Peyer's patch (tissue), 4 donors: ENCODE measurements at regions not wholly inside any gene's neighbourhood (a gene's known extent, or its start where the extent isn't known, plus 50 kb on each side); places are given as distances from the start of the nearest gene placed in this dataset.

Experiments
- DNase-seq, 3 donors: peaks; one replicate each; pipeline ENCODE4 v3.0.0-alpha.2; 2017 to 2019
- H3K27ac ChIP-seq, 4 donors: fragments of 200-600 bp; sonication (generic); one replicate each; pipeline ENCODE4 v1.5.1; 2016 to 2019
- H3K27me3 ChIP-seq, 2 donors: fragments of 200-600 bp; sonication (generic); one replicate each; pipeline ENCODE4 v1.5.1; 2019
- H3K36me3 ChIP-seq, 3 donors: fragments of 200-600 bp; sonication (generic); one replicate each; pipeline ENCODE4 v1.5.1; 2016 to 2019
- H3K4me1 ChIP-seq, 4 donors: fragments of 200-600 bp; sonication (generic); one replicate each; pipeline ENCODE4 v1.5.1; 2016 to 2019
- H3K4me3 ChIP-seq, 4 donors: fragments of 200-600 bp; sonication (generic); 1 replicate in 3 of 4; 2 replicates in 1 of 4; pipeline ENCODE4 v1.5.1; 2016 to 2019; ENCODE audit warnings: mild to moderate bottlenecking in 1 of 4
- H3K9me3 ChIP-seq, 4 donors: fragments of 200-600 bp; sonication (generic); one replicate each; pipeline ENCODE4 v1.5.1; 2016 to 2019; ENCODE audit warnings: mild to moderate bottlenecking in 1 of 4
- CTCF ChIP-seq, 6 experiments: fragments of 450-650 bp in 4 of 6; fragments of 200-600 bp in 2 of 6; sonication (generic) in 1 of 6; IDR thresholded peaks; one replicate each; pipeline ENCODE4 v1.5.1; 2017 to 2019; ENCODE audit warnings: antibody characterized with exemption in 6 of 6, mild to moderate bottlenecking in 3 of 6, moderate library complexity in 1 of 6
- POLR2A ChIP-seq, 2 donors: fragments of 450-650 bp; IDR thresholded peaks; one replicate each; pipeline ENCODE4 v1.5.1; 2017; ENCODE audit warnings: antibody characterized with exemption in 2 of 2, mild to moderate bottlenecking in 2 of 2, moderate library complexity in 2 of 2

- Histone ChIP-seq H3K4me3 (no peak overlapping the region), H3K27ac (no peak overlapping the region), H3K36me3 (no peaks in the 10 kb centered on the region), H3K9me3 (no peaks in the 10 kb centered on the region), H3K27me3 (no peaks in the 10 kb centered on the region), H3K4me1 (no peaks in the 10 kb centered on the region)
- no peak for TF ChIP-seq POLR2A (IDR thresholded peaks at IDR 0.05)
- no peak for DNase-seq
Observed at GRCh38 chr21:36575306-36575705, 95.4 kb upstream of the CLDN14 start.

- H3K27ac ChIP-seq: no peak overlapping the region
- H3K4me1 ChIP-seq: no peaks in the 10 kb centered on the region
- TF ChIP-seq CTCF (IDR thresholded peaks at IDR 0.05) (no peak), POLR2A (IDR thresholded peaks at IDR 0.05) (no peak)
- H3K4me3 ChIP-seq: no peak overlapping the region
- no peak for DNase-seq
- no peaks in the 10 kb centered on the region for H3K36me3 ChIP-seq
- no peaks in the 10 kb centered on the region for H3K9me3 ChIP-seq
- no peaks in the 10 kb centered on the region for H3K27me3 ChIP-seq
Observed at GRCh38 chr21:36576441-36576840, 96.5 kb upstream of the CLDN14 start.

GRCh38 chr21:36579898-36580297 is 100.0 kb upstream of the CLDN14 start:
- Histone ChIP-seq H3K36me3 (no peaks in the 10 kb centered on the region), H3K27ac (no peak overlapping the region), H3K4me1 (no peaks in the 10 kb centered on the region), H3K4me3 (no peak overlapping the region), H3K27me3 (no peaks in the 10 kb centered on the region), H3K9me3 (no peaks in the 10 kb centered on the region)
- TF ChIP-seq POLR2A (IDR thresholded peaks at IDR 0.05): no peak
- no peak for TF ChIP-seq CTCF (IDR thresholded peaks at IDR 0.05)
- no peak for DNase-seq

- Histone ChIP-seq H3K36me3 (no peaks in the 10 kb centered on the region), H3K27me3 (no peaks in the 10 kb centered on the region), H3K4me3 (no peak overlapping the region), H3K4me1 (no peaks in the 10 kb centered on the region), H3K9me3 (no peaks in the 10 kb centered on the region), H3K27ac (no peak overlapping the region)
- no peak for TF ChIP-seq CTCF (IDR thresholded peaks at IDR 0.05)
- TF ChIP-seq POLR2A (IDR thresholded peaks at IDR 0.05): no peak
- no peak for DNase-seq
Observed at GRCh38 chr21:36582271-36582670, 102.3 kb upstream of the CLDN14 start.

- Histone ChIP-seq H3K36me3 (no peaks in the 10 kb centered on the region), H3K9me3 (no peaks in the 10 kb centered on the region), H3K27me3 (no peaks in the 10 kb centered on the region), H3K27ac (no peak overlapping the region), H3K4me1 (no peaks in the 10 kb centered on the region), H3K4me3 (no peak overlapping the region)
- no peak for TF ChIP-seq POLR2A (IDR thresholded peaks at IDR 0.05)
- TF ChIP-seq CTCF (IDR thresholded peaks at IDR 0.05): no peak
- DNase-seq: no peak
Observed at GRCh38 chr21:36583591-36583990, 103.7 kb upstream of the CLDN14 start.

- Histone ChIP-seq H3K4me3 (no peak overlapping the region), H3K27ac (no peak overlapping the region), H3K27me3 (no peaks in the 10 kb centered on the region), H3K36me3 (no peaks in the 10 kb centered on the region), H3K9me3 (no peaks in the 10 kb centered on the region), H3K4me1 (no peaks in the 10 kb centered on the region)
- TF ChIP-seq POLR2A (IDR thresholded peaks at IDR 0.05) (no peak), CTCF (IDR thresholded peaks at IDR 0.05) (no peak)
- DNase-seq: no peak
Observed at GRCh38 chr21:36584980-36585940, 105.3 kb upstream of the CLDN14 start.
